ENCODE measurements at regions not wholly inside any gene's neighbourhood (a gene's known extent, or its start where the extent isn't known, plus 50 kb on each side); places are given as distances from the start of the nearest gene placed in this dataset.

- TF ChIP-seq CTCF (IDR thresholded peaks at IDR 0.05 in 2 of 3, conservative IDR thresholded peaks at IDR 0.05 in 1 of 3; ENCODE audit: control insufficient read depth in 2 of 3, extremely low read depth in 1 of 3, insufficient read depth in 1 of 3, low read depth in 3 of 3, low read length in 3 of 3) (no peak), SUZ12 (IDR thresholded peaks at IDR 0.05; ENCODE audit: unreplicated experiment) (no peak), NR2C2 (IDR thresholded peaks at IDR 0.05; ENCODE audit: borderline replicate concordance, control insufficient read depth, insufficient read length, low read depth) (no peak), TCF3 (IDR thresholded peaks at IDR 0.05; ENCODE audit: borderline replicate concordance, insufficient read depth, low read depth, low read length) (no peak), TCF7 (IDR thresholded peaks at IDR 0.05; ENCODE audit: borderline replicate concordance) (no peak), ATF2 (IDR thresholded peaks at IDR 0.05; ENCODE audit: low read length) (no peak), CHD2 (IDR thresholded peaks at IDR 0.05; ENCODE audit: borderline replicate concordance, low read depth, low read length) (no peak), YBX1 (IDR thresholded peaks at IDR 0.05) (no peak), TARDBP (IDR thresholded peaks at IDR 0.05; ENCODE audit: borderline replicate concordance) (no peak), EZH2 (IDR thresholded peaks at IDR 0.05; ENCODE audit: borderline replicate concordance, control insufficient read depth, low read depth, low read length) (no peak), YY1 (IDR thresholded peaks at IDR 0.05; ENCODE audit: low read depth, low read length) (no peak), ZSCAN29 (IDR thresholded peaks at IDR 0.05) (no peak), MEF2A (IDR thresholded peaks at IDR 0.05; ENCODE audit: insufficient read depth, low read depth, low read length) (no peak)
Measured at GRCh38 chr1:65021795-65022194, 55.4 kb upstream of the JAK1 start.
